GM12891 (cell line): ENCODE measurements at regions not wholly inside any gene's neighbourhood (a gene's known extent, or its start where the extent isn't known, plus 50 kb on each side); places are given as distances from the start of the nearest gene placed in this dataset.

ENCODE experiments used
- DNase-seq: peaks from one replicate; pipeline ENCODE4 v3.0.0; 2011; ENCODE audit warnings: low spot score; ENCODE audit not compliant: insufficient read length
- FAIRE-seq: peaks from 2 replicates; lab custom pipeline; 2011; peaks lifted over from hg19 to GRCh38; lab: Jason Lieb, UNC
- PAX5 ChIP-seq: IDR thresholded peaks from 2 replicates; pipeline ENCODE4 v1.6.1; 2011; ENCODE audit warnings: low read length, moderate library complexity, mild to moderate bottlenecking; ENCODE audit not compliant: insufficient read depth, severe bottlenecking
- POLR2A ChIP-seq: IDR thresholded peaks from 2 replicates; pipeline ENCODE4 v1.6.1; 2011; ENCODE audit warnings: low read depth, low read length, control low read depth
- POLR2AphosphoS5 ChIP-seq: IDR thresholded peaks from 2 replicates; pipeline ENCODE4 v1.6.1; 2011; ENCODE audit warnings: low read depth, low read length, control low read depth
- POU2F2 ChIP-seq: IDR thresholded peaks from 2 replicates; pipeline ENCODE4 v1.6.1; 2011; ENCODE audit warnings: low read depth, mild to moderate bottlenecking, control low read depth, low read length, moderate library complexity
- SPI1 ChIP-seq: IDR thresholded peaks from 2 replicates; pipeline ENCODE4 v1.6.1; 2011; ENCODE audit warnings: low read depth, low read length, control low read depth
- TAF1 ChIP-seq: IDR thresholded peaks from 2 replicates; pipeline ENCODE4 v1.6.1; 2011; ENCODE audit warnings: low read depth, low read length, control low read depth

DNA sequence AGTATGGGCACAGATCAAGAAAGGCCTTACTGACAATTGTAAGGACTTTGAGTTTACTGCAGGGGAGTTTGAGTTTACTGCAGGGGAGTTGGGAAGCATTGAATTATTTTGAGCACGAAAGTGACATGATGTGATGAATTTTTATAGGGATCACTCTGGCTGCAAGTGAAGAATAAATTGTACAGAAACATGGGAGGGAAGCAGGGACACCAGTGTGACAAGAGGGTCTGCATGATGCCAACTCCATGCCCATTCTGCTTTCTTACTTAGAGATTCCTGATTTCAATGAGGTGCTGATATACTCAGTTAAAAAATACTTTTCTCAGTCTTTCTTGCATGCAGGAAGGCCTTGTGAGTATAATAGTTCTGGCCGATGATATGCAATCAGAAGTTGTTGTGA lies 234.4 kb downstream of the CENPF start:
- TF ChIP-seq PAX5 (no peak), TAF1 (no peak), POU2F2 (no peak), POLR2A (no peak), POLR2AphosphoS5 (no peak), SPI1 (no peak)
- FAIRE-seq (no peak), DNase-seq (no peak)

DNA sequence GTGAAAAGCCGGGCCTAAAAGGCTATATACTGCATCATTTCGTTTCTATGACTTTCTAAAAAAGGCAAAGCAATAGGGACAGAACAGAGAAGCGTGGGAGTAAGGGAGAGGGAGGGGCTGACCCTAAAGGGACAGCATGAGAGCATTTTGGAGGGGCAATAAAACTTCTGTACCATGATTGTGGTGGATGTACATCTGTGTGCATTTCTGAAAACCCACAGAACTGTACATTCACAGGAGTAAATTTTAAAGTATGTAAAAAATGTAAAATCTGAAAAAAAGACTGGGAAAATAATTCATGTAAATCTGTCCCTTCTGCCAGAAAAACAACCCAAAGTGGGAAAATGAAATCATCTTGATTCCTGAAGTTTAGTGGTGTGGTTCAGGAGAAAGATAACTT lies 235.4 kb downstream of the CENPF start:
- TF ChIP-seq POLR2A (no peak), PAX5 (no peak), TAF1 (no peak), POLR2AphosphoS5 (no peak), SPI1 (no peak), POU2F2 (no peak)
- no peak for DNase-seq
- no peak for FAIRE-seq

DNA sequence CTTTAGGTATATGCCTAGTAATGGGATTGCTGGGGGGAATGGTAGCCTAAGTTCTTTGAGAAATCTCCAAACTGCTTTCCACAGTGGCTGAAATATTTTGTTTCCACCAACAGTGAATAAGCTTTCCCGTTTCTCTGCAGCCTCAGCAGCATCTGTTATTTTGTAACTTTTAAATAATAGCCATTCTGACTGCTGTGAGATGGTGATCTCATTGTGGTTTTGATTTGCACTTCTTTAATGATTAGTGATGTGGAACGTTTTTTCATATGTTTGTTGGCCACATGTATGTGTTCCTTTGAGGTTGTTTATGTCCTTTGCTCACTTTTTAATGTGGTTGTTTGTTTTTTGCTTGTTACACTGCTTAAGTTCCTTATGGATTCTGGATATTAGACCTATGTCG lies 237.4 kb downstream of the CENPF start:
- TF ChIP-seq POLR2AphosphoS5 = no peak
- TF ChIP-seq PAX5 = no peak
- no peak for TF ChIP-seq TAF1
- no peak for TF ChIP-seq POLR2A
- no peak for TF ChIP-seq SPI1
- no peak for TF ChIP-seq POU2F2
- DNase-seq (no peak), FAIRE-seq (no peak)

DNA sequence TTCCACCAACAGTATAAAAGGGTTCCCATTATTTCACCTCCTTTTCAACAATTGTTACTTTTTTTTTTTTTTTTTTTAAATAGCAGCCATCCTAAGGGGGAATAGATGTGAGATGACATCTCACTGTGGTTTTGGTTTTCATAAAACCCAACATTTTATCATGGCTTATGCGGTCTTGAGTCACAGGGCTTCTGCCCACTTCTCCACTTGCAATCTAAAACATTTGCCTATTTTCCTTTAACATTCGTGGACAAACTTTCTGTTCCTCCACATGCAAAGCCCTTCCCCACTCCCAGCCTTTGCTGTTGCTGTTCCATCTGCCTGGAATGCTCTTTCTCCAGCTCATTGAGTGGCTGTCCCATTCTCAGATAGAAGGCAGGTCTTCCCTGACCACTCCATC lies 239.7 kb upstream of the KCNK2 start:
- TF ChIP-seq PAX5 (no peak), POLR2A (no peak), POLR2AphosphoS5 (no peak), POU2F2 (no peak), SPI1 (no peak), TAF1 (no peak)
- FAIRE-seq (no peak), DNase-seq (no peak)

DNA sequence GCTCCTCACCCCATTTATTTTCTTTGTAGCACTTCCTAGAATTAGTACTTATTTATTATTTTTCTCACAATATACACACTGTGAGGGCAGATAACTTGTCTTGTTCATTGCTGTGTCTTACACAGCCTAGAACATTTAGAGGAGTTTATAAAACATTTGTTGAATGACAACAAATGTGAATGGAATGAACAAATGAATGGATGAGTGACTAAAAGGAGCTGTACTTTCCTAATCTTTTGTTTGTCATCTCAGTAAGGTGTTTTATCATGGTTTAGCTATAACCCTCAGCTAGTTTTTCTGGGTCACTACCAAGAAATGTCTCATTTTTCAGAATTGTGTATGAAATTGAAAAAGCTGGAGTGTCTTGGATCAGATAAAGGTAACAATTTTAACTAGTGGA lies 239.3 kb upstream of the KCNK2 start:
- DNase-seq (no peak), FAIRE-seq (no peak)
- TF ChIP-seq POLR2AphosphoS5 = no peak
- TF ChIP-seq PAX5 = no peak
- no peak for TF ChIP-seq POU2F2
- no peak for TF ChIP-seq POLR2A
- TF ChIP-seq SPI1 = no peak
- no peak for TF ChIP-seq TAF1

DNA sequence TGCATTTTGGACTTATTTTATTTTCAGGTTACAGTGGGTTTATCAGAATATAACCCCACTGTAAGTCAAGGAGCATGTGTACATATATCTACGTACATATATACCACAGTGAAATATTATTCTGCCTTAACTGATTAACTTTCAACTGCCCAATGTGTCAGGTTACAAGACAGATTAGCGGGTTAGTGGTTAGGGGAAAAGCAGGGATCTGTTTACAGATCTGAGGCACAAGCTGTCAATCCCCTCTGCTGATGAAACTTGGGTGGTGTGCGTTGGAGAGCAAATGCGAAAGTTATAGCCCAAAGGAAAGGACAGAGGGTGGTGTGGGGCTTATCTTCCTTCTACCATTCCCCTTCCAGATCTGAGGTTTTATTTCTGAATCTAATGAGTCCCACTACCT lies 238.2 kb upstream of the KCNK2 start:
- FAIRE-seq (no peak), DNase-seq (no peak)
- TF ChIP-seq POLR2AphosphoS5 (no peak), PAX5 (no peak), TAF1 (no peak), POU2F2 (no peak), POLR2A (no peak), SPI1 (no peak)

DNA sequence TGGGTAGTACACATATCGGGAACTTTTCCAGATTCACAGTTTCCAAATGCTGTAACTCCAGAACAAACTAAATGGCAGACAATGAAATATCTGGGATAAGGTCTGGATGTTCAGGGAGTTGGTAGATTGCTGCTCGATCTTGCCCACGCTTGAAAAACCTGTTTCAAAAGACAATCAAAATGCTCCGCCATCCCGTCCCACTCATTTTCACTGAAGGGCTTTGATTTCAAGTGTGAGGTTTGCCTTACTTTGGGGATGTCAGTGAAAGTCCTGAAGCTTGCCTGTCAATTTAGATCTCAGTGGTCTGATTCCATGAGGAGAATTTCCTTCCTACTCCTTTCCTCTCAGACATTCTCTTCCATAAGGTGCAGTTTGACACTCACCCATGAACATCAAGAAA lies 236.3 kb upstream of the KCNK2 start:
- DNase-seq (no peak), FAIRE-seq (no peak)
- TF ChIP-seq PAX5 = no peak
- no peak for TF ChIP-seq POLR2A
- TF ChIP-seq TAF1 = no peak
- TF ChIP-seq POU2F2 = no peak
- TF ChIP-seq SPI1 = no peak

DNA sequence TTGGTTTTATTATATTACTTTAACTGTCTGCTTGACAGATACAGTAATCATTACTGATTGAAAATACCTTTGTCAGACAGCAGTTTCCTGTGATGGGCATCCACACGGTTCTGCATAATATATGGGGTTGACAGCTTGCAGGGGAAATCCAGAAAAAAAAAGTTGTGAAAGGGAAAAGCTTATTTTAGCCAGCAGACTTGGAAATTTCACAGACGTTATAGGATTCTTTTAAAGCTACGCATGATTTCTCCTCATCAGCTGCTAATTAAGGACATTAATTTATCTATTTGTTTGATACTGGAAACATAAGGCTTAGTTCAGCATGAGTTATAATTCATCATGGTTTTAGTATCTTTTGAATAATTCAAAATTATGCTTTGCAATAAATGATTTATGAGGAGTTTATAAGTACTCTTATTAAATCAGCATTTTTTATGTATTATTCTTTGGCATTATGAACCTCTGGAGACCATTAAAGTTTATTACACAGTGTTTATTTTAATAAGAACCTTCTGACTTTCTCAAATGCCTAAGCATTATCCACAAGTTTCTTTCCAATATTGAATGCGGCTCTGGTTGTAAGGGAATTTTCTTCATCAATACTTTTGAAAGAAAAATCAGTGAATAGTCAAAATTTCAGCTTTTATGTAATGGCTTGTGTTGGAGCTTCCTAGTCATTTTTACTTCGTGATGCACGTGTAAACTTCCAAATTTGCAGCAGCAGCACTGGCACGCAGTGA lies 235.3 kb upstream of the KCNK2 start:
- DNase-seq (no peak), FAIRE-seq (no peak)
- TF ChIP-seq PAX5 = no peak

DNA sequence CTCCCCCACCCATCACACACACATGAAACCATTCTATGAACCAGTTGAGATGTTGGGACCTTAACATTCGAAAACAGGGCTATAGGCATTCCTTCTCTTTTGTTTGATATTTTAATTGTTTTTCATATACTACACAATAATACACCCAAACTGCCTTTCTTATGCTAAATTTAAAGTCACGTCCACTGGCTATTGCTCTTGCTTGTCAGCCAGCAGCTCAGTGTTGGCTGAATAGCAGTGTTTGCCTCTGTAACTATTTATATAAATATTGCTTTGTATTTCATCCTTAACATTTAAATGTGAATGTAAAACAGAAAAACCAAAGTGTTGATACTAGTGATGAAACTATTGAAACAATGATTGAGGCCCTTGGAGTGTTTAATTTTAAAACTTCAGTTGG lies 234.4 kb upstream of the KCNK2 start:
- FAIRE-seq = no peak
- no peak for DNase-seq
- TF ChIP-seq POU2F2 = no peak
- TF ChIP-seq TAF1 = no peak
- no peak for TF ChIP-seq POLR2AphosphoS5
- TF ChIP-seq POLR2A = no peak
- TF ChIP-seq SPI1 = no peak
- no peak for TF ChIP-seq PAX5

DNA sequence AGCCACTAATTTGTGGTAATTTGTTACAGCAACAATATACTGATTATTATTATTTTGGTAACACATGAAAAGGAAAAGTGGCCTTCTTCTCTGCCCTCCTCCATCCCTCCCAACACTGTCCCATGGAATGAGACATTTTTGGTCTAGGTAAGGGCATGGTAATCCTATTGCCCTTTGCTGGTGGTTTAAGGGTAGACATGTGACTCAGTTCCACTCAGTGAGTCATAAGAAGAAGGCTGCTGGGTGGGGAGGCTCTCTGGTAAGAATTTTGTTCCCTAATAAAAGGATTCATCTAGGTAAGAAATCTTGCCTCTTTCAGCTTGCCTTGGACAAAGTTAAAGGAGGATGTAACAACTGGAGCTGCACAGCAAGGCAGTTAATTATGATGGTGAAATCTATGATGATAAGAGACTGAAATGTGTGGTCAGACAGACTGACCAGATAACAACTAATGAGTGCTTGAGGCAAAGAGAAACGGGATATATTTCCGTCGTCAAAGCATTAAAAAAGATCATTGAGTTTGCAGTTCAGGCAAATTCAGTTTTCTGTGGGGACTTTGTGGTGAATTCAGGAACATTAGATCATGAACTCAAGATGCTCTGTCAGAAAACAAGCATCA lies 232.0 kb upstream of the KCNK2 start:
- TF ChIP-seq POU2F2 = no peak
- TF ChIP-seq POLR2A = no peak
- no peak for TF ChIP-seq TAF1
- TF ChIP-seq PAX5 = no peak
- TF ChIP-seq POLR2AphosphoS5 = no peak
- no peak for TF ChIP-seq SPI1
- no peak for DNase-seq
- FAIRE-seq = no peak

DNA sequence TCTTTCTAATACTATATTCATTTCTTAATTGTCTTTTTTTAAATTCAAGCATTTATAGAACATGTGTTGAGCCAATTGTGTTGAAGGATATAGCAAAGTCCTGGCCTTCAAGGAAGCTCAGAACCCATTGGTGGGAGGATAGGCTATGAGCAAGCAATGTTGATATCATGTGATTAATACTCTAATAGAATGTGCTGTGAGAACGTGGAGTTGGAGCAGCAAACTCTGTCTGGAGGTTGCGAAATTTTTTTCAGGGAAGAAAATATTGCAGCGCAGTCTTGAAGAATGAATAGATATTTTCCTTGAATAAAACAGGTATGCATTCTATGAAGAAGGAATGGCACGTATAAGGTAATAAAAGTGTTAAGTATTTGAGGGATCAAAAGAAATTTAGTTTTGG lies 229.2 kb upstream of the KCNK2 start:
- no peak for FAIRE-seq

More for the DNA sequence above, 229.2 kb upstream of the KCNK2 start:
- TF ChIP-seq POU2F2 (no peak), PAX5 (no peak), SPI1 (no peak), TAF1 (no peak), POLR2A (no peak), POLR2AphosphoS5 (no peak)
- DNase-seq = no peak
